Limb (tissue), 2 donors: ENCODE measurements at regions not wholly inside any gene's neighbourhood (a gene's known extent, or its start where the extent isn't known, plus 50 kb on each side); places are given as distances from the start of the nearest gene placed in this dataset.
"Not testable (repeated sequence)": the region's sequence is repeated elsewhere in the genome, so short reads cannot be mapped to it uniquely, and the experiment has no call there.

Experiments used
- DNase-seq, 2 donors: peaks; one replicate each; pipeline ENCODE4 v3.0.0-alpha.2; 2016; ENCODE audit errors: extremely low spot score in 2 of 2

GRCh38 chr3:150357923-150358607 is 50.0 kb upstream of the TSC22D2 start:
- DNase-seq, result no peak

GRCh38 chr3:150357140-150357539 is 51.0 kb upstream of the TSC22D2 start:
- no peak for DNase-seq

- no peak for DNase-seq
Measured at GRCh38 chr3:150355574-150355973, 52.5 kb upstream of the TSC22D2 start.

- no peak for DNase-seq
Measured at GRCh38 chr3:150352931-150353330, 55.2 kb upstream of the TSC22D2 start.

- DNase-seq, result no peak
Measured at GRCh38 chr3:150351398-150351797, 56.7 kb upstream of the TSC22D2 start.

- no peak for DNase-seq
Measured at GRCh38 chr3:150349314-150350097, 58.6 kb upstream of the TSC22D2 start.

- DNase-seq, result no peak
Measured at GRCh38 chr3:150348500-150348899, 59.6 kb upstream of the TSC22D2 start.

GRCh38 chr3:150346981-150347863 is 60.9 kb upstream of the TSC22D2 start:
- DNase-seq, result no peak

- no peak for DNase-seq
Measured at GRCh38 chr3:150346266-150346665, 61.8 kb upstream of the TSC22D2 start.

- DNase-seq, result no peak
Measured at GRCh38 chr3:150345021-150345538, 63.0 kb upstream of the TSC22D2 start.

- DNase-seq, result no peak
Measured at GRCh38 chr3:150344079-150344759, 63.9 kb upstream of the TSC22D2 start.

- DNase-seq, result no peak
Measured at GRCh38 chr3:150342896-150343467, 65.1 kb upstream of the TSC22D2 start.

- no peak for DNase-seq
Measured at GRCh38 chr3:150341891-150342290, 66.2 kb upstream of the TSC22D2 start.

- DNase-seq, result not testable (repeated sequence)
Measured at GRCh38 chr3:150336363-150336762, 71.7 kb upstream of the TSC22D2 start.

- no peak for DNase-seq
Measured at GRCh38 chr3:150335631-150336030, 72.5 kb upstream of the TSC22D2 start.

GRCh38 chr3:150334974-150335373 is 73.1 kb upstream of the TSC22D2 start:
- no peak for DNase-seq

- DNase-seq, result no peak
Measured at GRCh38 chr3:150333477-150333876, 74.6 kb upstream of the TSC22D2 start.

GRCh38 chr3:150331978-150332568 is 76.0 kb upstream of the TSC22D2 start:
- DNase-seq, result no peak

- DNase-seq, result no peak
Measured at GRCh38 chr3:150330872-150331271, 77.2 kb upstream of the TSC22D2 start.

GRCh38 chr3:150330174-150330573 is 77.9 kb upstream of the TSC22D2 start:
- no peak for DNase-seq
